ENCODE measurements at regions not wholly inside any gene's neighbourhood (a gene's known extent, or its start where the extent isn't known, plus 50 kb on each side); places are given as distances from the start of the nearest gene placed in this dataset.

DNA sequence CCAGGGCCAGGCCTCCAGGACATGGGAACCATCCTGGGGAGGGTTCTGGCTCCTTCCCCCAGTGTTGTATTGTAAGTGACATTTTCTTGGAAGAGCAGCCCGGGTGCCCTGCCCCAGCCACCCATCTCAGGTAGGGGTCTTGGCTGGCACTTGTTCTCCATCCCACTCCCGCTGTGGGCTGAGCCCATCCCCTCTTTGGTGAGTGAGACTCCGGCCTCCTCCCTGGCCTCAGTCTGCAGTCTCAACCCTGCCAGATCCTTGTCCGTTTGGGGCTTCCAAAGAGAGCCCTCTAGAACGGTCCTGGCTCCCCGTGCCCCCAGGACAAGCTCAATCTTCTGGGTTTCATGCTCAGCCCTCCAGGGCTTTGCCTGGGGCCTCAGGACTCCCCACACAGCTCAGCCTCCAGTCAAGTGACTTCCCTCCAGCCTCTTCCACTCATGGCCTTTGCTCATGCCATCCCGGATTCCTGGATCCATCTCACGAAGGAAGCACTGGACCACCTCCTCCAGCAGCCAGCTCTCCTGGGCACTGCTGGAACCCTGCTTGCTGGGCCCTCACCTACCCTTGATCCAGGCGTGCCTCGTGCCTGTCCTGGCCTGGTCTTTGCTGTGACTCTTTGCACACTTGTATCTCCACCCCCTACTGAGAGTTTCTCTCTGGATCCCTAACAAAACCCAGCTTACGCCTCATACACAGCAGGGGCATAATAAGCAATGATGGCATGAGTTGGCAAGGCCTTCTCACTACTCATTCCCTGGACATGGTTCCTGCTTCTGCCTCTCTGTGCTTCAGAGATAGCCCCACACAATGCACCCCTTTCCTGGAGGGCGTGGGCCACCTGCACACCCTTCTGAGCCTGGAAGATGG, 297.4 kb upstream of the RTL1 start:
- no peak for TF ChIP-seq JUNB (IDR thresholded peaks at IDR 0.05; ENCODE audit: unreplicated experiment)
- TF ChIP-seq, protein P1, sequence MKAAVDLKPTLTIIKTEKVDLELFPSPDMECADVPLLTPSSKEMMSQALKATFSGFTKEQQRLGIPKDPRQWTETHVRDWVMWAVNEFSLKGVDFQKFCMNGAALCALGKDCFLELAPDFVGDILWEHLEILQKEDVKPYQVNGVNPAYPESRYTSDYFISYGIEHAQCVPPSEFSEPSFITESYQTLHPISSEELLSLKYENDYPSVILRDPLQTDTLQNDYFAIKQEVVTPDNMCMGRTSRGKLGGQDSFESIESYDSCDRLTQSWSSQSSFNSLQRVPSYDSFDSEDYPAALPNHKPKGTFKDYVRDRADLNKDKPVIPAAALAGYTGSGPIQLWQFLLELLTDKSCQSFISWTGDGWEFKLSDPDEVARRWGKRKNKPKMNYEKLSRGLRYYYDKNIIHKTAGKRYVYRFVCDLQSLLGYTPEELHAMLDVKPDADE (IDR thresholded peaks at IDR 0.05), result no peak
- TF ChIP-seq STAT1 (IDR thresholded peaks at IDR 0.05; ENCODE audit: unreplicated experiment), result no peak
- TF ChIP-seq ZNF114 (CRISPR knock-in tag; IDR thresholded peaks at IDR 0.05), result no peak
- TF ChIP-seq, protein P2, sequence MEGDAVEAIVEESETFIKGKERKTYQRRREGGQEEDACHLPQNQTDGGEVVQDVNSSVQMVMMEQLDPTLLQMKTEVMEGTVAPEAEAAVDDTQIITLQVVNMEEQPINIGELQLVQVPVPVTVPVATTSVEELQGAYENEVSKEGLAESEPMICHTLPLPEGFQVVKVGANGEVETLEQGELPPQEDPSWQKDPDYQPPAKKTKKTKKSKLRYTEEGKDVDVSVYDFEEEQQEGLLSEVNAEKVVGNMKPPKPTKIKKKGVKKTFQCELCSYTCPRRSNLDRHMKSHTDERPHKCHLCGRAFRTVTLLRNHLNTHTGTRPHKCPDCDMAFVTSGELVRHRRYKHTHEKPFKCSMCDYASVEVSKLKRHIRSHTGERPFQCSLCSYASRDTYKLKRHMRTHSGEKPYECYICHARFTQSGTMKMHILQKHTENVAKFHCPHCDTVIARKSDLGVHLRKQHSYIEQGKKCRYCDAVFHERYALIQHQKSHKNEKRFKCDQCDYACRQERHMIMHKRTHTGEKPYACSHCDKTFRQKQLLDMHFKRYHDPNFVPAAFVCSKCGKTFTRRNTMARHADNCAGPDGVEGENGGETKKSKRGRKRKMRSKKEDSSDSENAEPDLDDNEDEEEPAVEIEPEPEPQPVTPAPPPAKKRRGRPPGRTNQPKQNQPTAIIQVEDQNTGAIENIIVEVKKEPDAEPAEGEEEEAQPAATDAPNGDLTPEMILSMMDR (conservative IDR thresholded peaks at IDR 0.05; ENCODE audit: low read depth in 2 of 2), result no peak
- no peak for TF ChIP-seq EZH2phosphoT487 (IDR thresholded peaks at IDR 0.05; ENCODE audit: unreplicated experiment)
- TF ChIP-seq, protein P3, sequence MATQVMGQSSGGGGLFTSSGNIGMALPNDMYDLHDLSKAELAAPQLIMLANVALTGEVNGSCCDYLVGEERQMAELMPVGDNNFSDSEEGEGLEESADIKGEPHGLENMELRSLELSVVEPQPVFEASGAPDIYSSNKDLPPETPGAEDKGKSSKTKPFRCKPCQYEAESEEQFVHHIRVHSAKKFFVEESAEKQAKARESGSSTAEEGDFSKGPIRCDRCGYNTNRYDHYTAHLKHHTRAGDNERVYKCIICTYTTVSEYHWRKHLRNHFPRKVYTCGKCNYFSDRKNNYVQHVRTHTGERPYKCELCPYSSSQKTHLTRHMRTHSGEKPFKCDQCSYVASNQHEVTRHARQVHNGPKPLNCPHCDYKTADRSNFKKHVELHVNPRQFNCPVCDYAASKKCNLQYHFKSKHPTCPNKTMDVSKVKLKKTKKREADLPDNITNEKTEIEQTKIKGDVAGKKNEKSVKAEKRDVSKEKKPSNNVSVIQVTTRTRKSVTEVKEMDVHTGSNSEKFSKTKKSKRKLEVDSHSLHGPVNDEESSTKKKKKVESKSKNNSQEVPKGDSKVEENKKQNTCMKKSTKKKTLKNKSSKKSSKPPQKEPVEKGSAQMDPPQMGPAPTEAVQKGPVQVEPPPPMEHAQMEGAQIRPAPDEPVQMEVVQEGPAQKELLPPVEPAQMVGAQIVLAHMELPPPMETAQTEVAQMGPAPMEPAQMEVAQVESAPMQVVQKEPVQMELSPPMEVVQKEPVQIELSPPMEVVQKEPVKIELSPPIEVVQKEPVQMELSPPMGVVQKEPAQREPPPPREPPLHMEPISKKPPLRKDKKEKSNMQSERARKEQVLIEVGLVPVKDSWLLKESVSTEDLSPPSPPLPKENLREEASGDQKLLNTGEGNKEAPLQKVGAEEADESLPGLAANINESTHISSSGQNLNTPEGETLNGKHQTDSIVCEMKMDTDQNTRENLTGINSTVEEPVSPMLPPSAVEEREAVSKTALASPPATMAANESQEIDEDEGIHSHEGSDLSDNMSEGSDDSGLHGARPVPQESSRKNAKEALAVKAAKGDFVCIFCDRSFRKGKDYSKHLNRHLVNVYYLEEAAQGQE (IDR thresholded peaks at IDR 0.05; ENCODE audit: unreplicated experiment), result no peak
- no peak for TF ChIP-seq CREB1 (CRISPR knock-in tag; IDR thresholded peaks at IDR 0.05; ENCODE audit: low read depth)
- TF ChIP-seq ZNF331 (CRISPR knock-in tag; IDR thresholded peaks at IDR 0.05; ENCODE audit: low read depth), result no peak
- TF ChIP-seq EZH2 (IDR thresholded peaks at IDR 0.05; ENCODE audit: low read depth, unreplicated experiment), result no peak
- TF ChIP-seq, protein P4, sequence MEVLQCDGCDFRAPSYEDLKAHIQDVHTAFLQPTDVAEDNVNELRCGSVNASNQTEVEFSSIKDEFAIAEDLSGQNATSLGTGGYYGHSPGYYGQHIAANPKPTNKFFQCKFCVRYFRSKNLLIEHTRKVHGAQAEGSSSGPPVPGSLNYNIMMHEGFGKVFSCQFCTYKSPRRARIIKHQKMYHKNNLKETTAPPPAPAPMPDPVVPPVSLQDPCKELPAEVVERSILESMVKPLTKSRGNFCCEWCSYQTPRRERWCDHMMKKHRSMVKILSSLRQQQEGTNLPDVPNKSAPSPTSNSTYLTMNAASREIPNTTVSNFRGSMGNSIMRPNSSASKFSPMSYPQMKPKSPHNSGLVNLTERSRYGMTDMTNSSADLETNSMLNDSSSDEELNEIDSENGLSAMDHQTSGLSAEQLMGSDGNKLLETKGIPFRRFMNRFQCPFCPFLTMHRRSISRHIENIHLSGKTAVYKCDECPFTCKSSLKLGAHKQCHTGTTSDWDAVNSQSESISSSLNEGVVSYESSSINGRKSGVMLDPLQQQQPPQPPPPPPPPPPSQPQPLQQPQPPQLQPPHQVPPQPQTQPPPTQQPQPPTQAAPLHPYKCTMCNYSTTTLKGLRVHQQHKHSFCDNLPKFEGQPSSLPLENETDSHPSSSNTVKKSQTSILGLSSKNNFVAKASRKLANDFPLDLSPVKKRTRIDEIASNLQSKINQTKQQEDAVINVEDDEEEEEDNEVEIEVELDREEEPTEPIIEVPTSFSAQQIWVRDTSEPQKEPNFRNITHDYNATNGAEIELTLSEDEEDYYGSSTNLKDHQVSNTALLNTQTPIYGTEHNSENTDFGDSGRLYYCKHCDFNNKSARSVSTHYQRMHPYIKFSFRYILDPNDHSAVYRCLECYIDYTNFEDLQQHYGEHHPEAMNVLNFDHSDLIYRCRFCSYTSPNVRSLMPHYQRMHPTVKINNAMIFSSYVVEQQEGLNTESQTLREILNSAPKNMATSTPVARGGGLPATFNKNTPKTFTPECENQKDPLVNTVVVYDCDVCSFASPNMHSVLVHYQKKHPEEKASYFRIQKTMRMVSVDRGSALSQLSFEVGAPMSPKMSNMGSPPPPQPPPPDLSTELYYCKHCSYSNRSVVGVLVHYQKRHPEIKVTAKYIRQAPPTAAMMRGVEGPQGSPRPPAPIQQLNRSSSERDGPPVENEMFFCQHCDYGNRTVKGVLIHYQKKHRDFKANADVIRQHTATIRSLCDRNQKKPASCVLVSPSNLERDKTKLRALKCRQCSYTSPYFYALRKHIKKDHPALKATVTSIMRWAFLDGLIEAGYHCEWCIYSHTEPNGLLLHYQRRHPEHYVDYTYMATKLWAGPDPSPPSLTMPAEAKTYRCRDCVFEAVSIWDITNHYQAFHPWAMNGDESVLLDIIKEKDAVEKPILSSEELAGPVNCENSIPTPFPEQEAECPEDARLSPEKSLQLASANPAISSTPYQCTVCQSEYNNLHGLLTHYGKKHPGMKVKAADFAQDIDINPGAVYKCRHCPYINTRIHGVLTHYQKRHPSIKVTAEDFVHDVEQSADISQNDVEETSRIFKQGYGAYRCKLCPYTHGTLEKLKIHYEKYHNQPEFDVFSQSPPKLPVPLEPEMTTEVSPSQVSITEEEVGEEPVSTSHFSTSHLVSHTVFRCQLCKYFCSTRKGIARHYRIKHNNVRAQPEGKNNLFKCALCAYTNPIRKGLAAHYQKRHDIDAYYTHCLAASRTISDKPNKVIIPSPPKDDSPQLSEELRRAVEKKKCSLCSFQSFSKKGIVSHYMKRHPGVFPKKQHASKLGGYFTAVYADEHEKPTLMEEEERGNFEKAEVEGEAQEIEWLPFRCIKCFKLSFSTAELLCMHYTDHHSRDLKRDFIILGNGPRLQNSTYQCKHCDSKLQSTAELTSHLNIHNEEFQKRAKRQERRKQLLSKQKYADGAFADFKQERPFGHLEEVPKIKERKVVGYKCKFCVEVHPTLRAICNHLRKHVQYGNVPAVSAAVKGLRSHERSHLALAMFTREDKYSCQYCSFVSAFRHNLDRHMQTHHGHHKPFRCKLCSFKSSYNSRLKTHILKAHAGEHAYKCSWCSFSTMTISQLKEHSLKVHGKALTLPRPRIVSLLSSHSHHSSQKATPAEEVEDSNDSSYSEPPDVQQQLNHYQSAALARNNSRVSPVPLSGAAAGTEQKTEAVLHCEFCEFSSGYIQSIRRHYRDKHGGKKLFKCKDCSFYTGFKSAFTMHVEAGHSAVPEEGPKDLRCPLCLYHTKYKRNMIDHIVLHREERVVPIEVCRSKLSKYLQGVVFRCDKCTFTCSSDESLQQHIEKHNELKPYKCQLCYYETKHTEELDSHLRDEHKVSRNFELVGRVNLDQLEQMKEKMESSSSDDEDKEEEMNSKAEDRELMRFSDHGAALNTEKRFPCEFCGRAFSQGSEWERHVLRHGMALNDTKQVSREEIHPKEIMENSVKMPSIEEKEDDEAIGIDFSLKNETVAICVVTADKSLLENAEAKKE (CRISPR knock-in tag; IDR thresholded peaks at IDR 0.05), result no peak
- no peak for TF ChIP-seq NANOG (IDR thresholded peaks at IDR 0.05; ENCODE audit: borderline replicate concordance)
- Histone ChIP-seq H3K79me2 (replicated peaks; ENCODE audit: insufficient read depth) (no peaks in the 10 kb centered on the region), H3K9me2 (ENCODE audit: insufficient read depth) (no peaks in the 10 kb centered on the region), H4K20me1 (replicated peaks; ENCODE audit: insufficient read depth) (no peaks in the 10 kb centered on the region), H2AFZ (no peak overlapping the region), H3K4me1 (ENCODE audit: insufficient read depth) (no peaks in the 10 kb centered on the region), H3K4me3 (no peak overlapping the region), H3F3A (replicated peaks; ENCODE audit: low read depth) (no peaks in the 10 kb centered on the region), H3K4me2 (no peak overlapping the region), H3K36me3 (ENCODE audit: insufficient read depth) (no peaks in the 10 kb centered on the region), H3K27ac (ENCODE audit: low read depth) (no peak overlapping the region), H3K27me3 (ENCODE audit: insufficient read depth) (no peaks in the 10 kb centered on the region)
- no peak for DNase-seq (ENCODE audit: low spot score)
- peaks cover 2% of the 10 kb centered on the region for H3K27me3 Mint-ChIP-seq (ENCODE audit: insufficient read depth, low read depth, poor library complexity)
- no peak for ATAC-seq
- peaks cover 6% of the 10 kb centered on the region for H3K36me3 Mint-ChIP-seq (ENCODE audit: low read depth)
- no peaks in the 10 kb centered on the region; the same call in 2 of the 3 replicates for H3K4me1 Mint-ChIP-seq
- no peak overlapping the region for H3K27ac Mint-ChIP-seq
- peaks cover 32% of the 10 kb centered on the region for H3K9me3 Mint-ChIP-seq
- H3K4me3 Mint-ChIP-seq, result no peak overlapping the region
